Peyer's patch (tissue), 4 donors: ENCODE measurements at regions not wholly inside any gene's neighbourhood (a gene's known extent, or its start where the extent isn't known, plus 50 kb on each side); places are given as distances from the start of the nearest gene placed in this dataset.

ENCODE experiments used
- DNase-seq, 3 donors: peaks; one replicate each; pipeline ENCODE4 v3.0.0-alpha.2; 2017 to 2019
- H3K27ac ChIP-seq, 4 donors: fragments of 200-600 bp; sonication (generic); one replicate each; pipeline ENCODE4 v1.5.1; 2016 to 2019
- H3K27me3 ChIP-seq, 2 donors: fragments of 200-600 bp; sonication (generic); one replicate each; pipeline ENCODE4 v1.5.1; 2019
- H3K36me3 ChIP-seq, 3 donors: fragments of 200-600 bp; sonication (generic); one replicate each; pipeline ENCODE4 v1.5.1; 2016 to 2019
- H3K4me1 ChIP-seq, 4 donors: fragments of 200-600 bp; sonication (generic); one replicate each; pipeline ENCODE4 v1.5.1; 2016 to 2019
- H3K4me3 ChIP-seq, 4 donors: fragments of 200-600 bp; sonication (generic); 1 replicate in 3 of 4; 2 replicates in 1 of 4; pipeline ENCODE4 v1.5.1; 2016 to 2019; ENCODE audit warnings: mild to moderate bottlenecking in 1 of 4
- H3K9me3 ChIP-seq, 4 donors: fragments of 200-600 bp; sonication (generic); one replicate each; pipeline ENCODE4 v1.5.1; 2016 to 2019; ENCODE audit warnings: mild to moderate bottlenecking in 1 of 4
- POLR2A ChIP-seq, 2 donors: fragments of 450-650 bp; IDR thresholded peaks; one replicate each; pipeline ENCODE4 v1.5.1; 2017; ENCODE audit warnings: antibody characterized with exemption in 2 of 2, mild to moderate bottlenecking in 2 of 2, moderate library complexity in 2 of 2
- TF ChIP-seq, protein P1 (sequence below), 6 experiments: fragments of 450-650 bp in 4 of 6; fragments of 200-600 bp in 2 of 6; sonication (generic) in 1 of 6; IDR thresholded peaks; one replicate each; pipeline ENCODE4 v1.5.1; 2017 to 2019; ENCODE audit warnings: antibody characterized with exemption in 6 of 6, mild to moderate bottlenecking in 3 of 6, moderate library complexity in 1 of 6

DNA sequence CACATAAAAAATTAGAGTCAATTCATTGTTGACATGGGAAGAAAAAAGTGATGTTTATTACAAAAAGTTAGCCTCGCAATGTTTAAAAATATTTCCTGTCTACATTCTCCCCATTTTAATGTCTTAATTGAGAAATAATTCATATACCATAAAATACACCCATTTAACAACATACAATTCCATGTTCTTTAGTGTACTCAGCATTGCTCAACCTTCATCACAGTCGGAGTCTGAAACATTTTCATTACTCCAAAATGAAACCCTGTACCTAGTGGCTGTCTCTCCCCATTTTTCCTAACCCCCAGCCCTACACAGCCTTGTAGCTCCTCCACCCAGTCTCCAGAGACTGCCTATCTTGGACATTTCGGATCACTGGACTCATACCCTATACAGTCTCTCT is 103.9 kb upstream of the CBLN2 start:
- no peaks in the 10 kb centered on the region for H3K9me3 ChIP-seq
- no peak for TF ChIP-seq POLR2A (IDR thresholded peaks at IDR 0.05)
- TF ChIP-seq, protein P1, sequence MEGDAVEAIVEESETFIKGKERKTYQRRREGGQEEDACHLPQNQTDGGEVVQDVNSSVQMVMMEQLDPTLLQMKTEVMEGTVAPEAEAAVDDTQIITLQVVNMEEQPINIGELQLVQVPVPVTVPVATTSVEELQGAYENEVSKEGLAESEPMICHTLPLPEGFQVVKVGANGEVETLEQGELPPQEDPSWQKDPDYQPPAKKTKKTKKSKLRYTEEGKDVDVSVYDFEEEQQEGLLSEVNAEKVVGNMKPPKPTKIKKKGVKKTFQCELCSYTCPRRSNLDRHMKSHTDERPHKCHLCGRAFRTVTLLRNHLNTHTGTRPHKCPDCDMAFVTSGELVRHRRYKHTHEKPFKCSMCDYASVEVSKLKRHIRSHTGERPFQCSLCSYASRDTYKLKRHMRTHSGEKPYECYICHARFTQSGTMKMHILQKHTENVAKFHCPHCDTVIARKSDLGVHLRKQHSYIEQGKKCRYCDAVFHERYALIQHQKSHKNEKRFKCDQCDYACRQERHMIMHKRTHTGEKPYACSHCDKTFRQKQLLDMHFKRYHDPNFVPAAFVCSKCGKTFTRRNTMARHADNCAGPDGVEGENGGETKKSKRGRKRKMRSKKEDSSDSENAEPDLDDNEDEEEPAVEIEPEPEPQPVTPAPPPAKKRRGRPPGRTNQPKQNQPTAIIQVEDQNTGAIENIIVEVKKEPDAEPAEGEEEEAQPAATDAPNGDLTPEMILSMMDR (IDR thresholded peaks at IDR 0.05) = no peak
- no peak overlapping the region for H3K4me3 ChIP-seq
- H3K4me1 ChIP-seq = no peaks in the 10 kb centered on the region
- DNase-seq = no peak
- no peaks in the 10 kb centered on the region for H3K36me3 ChIP-seq
- no peaks in the 10 kb centered on the region for H3K27me3 ChIP-seq
- H3K27ac ChIP-seq = no peak overlapping the region

DNA sequence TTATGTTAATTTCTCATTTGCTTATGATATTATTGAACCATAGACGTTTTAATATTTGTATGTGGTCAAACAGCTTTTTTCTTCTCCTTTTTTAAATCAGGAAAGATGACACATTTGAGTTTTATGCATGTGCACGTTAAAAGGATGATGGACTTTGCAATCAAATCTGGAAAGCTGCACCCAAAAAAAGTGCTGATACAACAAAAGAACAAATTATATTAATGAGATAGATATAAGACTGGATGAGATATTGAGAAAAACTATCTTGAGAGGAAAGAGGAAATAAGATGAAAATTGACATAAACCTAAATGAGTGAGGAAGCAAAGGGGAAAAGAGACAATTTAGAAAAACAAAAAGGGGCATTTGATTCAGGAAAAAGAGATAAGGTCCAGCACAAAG is 96.4 kb upstream of the CBLN2 start:
- Histone ChIP-seq H3K27ac (no peak overlapping the region), H3K4me3 (no peak overlapping the region), H3K4me1 (no peaks in the 10 kb centered on the region), H3K9me3 (no peaks in the 10 kb centered on the region), H3K36me3 (no peaks in the 10 kb centered on the region), H3K27me3 (no peaks in the 10 kb centered on the region)
- TF ChIP-seq POLR2A (IDR thresholded peaks at IDR 0.05) = no peak
- TF ChIP-seq, protein P1 (IDR thresholded peaks at IDR 0.05) = no peak
- DNase-seq = no peak

DNA sequence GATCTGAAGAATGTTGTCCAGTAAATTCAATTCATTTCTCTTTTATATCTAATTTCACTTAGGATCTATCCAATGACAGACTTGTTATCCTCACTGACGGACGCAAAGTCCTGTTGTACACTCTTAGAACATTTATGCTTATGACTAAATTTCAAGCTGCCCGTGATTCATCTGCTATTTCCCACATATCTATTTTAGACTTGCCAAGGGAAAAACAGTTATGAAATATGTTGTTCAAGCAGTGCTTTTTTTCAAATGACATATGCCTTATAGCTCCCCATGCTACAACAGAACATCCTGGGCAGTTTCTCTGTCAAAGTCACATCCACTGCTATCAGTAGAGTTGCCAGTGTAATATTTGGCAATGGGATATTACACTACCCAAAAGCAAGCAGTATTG is 94.2 kb upstream of the CBLN2 start:
- H3K36me3 ChIP-seq = no peaks in the 10 kb centered on the region
- H3K4me3 ChIP-seq = no peak overlapping the region
- H3K9me3 ChIP-seq = no peaks in the 10 kb centered on the region
- H3K27ac ChIP-seq = no peak overlapping the region
- H3K27me3 ChIP-seq = no peaks in the 10 kb centered on the region
- H3K4me1 ChIP-seq = no peaks in the 10 kb centered on the region
- no peak for DNase-seq
- no peak for TF ChIP-seq POLR2A (IDR thresholded peaks at IDR 0.05)
- TF ChIP-seq, protein P1 (IDR thresholded peaks at IDR 0.05) = no peak

DNA sequence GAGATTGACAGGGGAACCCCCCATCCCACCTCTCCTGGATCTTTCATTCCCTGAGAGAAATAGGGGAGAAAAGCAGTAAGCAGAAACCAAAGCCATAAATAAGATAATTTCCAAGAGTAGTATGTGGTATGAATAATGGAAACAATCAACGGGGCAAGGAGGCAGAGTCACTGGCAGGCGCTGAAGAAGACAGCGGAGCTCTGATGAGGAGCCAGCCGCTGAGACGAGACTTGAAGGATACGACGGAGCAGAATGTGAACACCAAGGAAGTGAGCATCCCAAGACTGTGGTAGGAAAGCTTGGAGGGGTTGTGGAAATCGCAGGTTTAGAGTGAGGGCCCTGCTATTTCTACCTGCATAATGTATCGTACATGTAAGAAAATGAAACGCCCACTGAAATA is 93.6 kb upstream of the CBLN2 start:
- Histone ChIP-seq H3K27me3 (no peaks in the 10 kb centered on the region), H3K36me3 (no peaks in the 10 kb centered on the region), H3K27ac (no peak overlapping the region), H3K4me3 (no peak overlapping the region), H3K9me3 (no peaks in the 10 kb centered on the region), H3K4me1 (no peaks in the 10 kb centered on the region)
- no peak for TF ChIP-seq POLR2A (IDR thresholded peaks at IDR 0.05)
- TF ChIP-seq, protein P1 (IDR thresholded peaks at IDR 0.05) = no peak
- no peak for DNase-seq

- Histone ChIP-seq H3K9me3 (no peaks in the 10 kb centered on the region), H3K4me3 (no peak overlapping the region), H3K4me1 (no peaks in the 10 kb centered on the region), H3K27me3 (no peaks in the 10 kb centered on the region), H3K36me3 (no peaks in the 10 kb centered on the region), H3K27ac (no peak overlapping the region)
- TF ChIP-seq, protein P1 (IDR thresholded peaks at IDR 0.05) = no peak
- TF ChIP-seq POLR2A (IDR thresholded peaks at IDR 0.05) = no peak
- no peak for DNase-seq
Observed at GRCh38 chr18:72637299-72637698, 93.2 kb upstream of the CBLN2 start.

DNA sequence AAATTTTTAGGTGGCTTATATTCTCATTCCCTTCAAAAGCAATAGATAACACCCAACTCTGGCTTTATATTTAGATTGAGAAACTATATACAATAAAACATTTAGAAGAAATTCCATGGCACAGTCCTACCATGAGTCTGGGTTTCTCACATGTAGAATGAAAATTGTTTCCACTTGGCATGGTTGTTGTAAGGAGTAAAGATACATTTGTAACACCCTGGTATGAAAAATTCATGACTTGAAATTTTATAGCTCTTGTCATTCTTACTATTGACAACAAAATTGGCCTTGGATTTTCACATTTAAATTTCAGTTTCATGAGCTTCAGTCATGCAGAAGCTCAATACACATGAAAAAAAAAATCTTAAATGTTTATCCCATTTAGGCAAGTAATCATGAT is 92.5 kb upstream of the CBLN2 start:
- no peak overlapping the region for H3K4me3 ChIP-seq
- no peak for DNase-seq
- no peaks in the 10 kb centered on the region for H3K27me3 ChIP-seq
- H3K36me3 ChIP-seq = no peaks in the 10 kb centered on the region
- H3K9me3 ChIP-seq = no peaks in the 10 kb centered on the region
- no peaks in the 10 kb centered on the region for H3K4me1 ChIP-seq
- H3K27ac ChIP-seq = no peak overlapping the region
- TF ChIP-seq, protein P1 (IDR thresholded peaks at IDR 0.05) = no peak
- TF ChIP-seq POLR2A (IDR thresholded peaks at IDR 0.05) = no peak
